NCI-H69 (cell line): ENCODE measurements at regions not wholly inside any gene's neighbourhood (a gene's known extent, or its start where the extent isn't known, plus 50 kb on each side); places are given as distances from the start of the nearest gene placed in this dataset.

ENCODE experiments used
- DNase-seq: peaks from one replicate; lab custom pipeline; 2025; lab: John Stamatoyannopoulos, UW

DNA sequence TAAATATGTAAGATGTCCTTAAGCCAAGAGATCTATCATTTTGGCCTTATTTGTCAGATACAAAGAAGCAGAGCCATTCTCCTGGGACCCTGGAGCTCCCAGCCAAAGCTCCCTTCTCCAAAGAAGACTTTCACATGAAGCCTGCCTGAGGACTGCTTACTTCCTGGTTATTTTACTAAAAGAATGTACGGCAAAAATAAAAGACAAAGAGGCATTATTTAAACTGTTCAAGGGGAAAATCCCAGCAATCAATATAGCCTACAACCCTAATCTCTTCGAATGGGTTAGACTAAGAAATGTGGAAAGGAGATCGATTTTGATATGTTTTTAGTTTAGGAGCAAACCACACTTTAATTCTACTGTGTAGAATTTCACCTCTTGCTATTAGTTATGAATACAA lies 237.9 kb upstream of the CTBP2 start:
- no peak for DNase-seq

DNA sequence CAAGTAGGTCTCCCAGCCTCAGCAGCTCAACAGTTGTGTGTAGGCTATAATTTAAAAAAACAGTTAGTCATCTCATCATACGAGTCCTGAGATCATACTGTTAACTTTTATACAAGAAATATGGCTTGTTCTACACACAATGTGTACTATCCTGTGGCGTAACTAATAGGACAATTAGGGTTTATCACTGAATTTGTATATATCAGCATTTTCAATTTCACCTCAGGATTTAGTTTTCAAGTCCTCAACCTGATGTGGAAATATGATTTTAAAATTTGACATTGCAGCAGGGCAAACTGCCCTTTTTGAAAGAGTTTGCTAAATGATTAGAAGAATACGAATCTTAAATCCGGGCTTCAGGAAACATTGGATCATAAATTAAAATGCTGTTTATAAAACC lies 237.2 kb upstream of the CTBP2 start:
- no peak for DNase-seq

GRCh38 chr10:125396676-125397075 lies 236.3 kb upstream of the CTBP2 start:
- DNase-seq, result no peak

- no peak for DNase-seq
Observed at GRCh38 chr10:125392609-125393008, 232.2 kb upstream of the CTBP2 start.

GRCh38 chr10:125392154-125392553 lies 231.8 kb upstream of the CTBP2 start:
- DNase-seq, result no peak

GRCh38 chr10:125389648-125390047 lies 229.3 kb upstream of the CTBP2 start:
- no peak for DNase-seq

DNA sequence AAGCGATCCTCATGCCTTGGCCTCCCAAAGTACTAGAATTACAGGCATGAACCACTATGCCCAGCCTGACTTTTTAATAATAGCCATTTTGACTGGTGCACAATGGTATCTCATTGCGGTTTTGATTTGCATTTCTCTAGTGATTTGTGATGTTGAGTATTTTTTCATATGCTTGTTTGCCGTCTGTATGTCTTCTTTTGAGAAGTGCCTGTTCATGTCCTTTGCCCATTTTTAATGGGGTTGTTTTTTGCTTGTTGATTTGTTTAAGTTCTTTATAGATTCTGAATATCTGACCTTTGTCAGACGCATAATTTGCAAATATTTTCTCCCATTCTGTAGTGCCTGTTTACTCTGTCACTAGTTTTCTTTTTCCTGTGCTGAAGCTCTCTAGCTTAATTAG lies 219.2 kb upstream of the CTBP2 start:
- no peak for DNase-seq

GRCh38 chr10:125377368-125377767 lies 217.0 kb upstream of the CTBP2 start:
- no peak for DNase-seq

GRCh38 chr10:125375210-125375609 lies 214.8 kb upstream of the CTBP2 start:
- no peak for DNase-seq

DNA sequence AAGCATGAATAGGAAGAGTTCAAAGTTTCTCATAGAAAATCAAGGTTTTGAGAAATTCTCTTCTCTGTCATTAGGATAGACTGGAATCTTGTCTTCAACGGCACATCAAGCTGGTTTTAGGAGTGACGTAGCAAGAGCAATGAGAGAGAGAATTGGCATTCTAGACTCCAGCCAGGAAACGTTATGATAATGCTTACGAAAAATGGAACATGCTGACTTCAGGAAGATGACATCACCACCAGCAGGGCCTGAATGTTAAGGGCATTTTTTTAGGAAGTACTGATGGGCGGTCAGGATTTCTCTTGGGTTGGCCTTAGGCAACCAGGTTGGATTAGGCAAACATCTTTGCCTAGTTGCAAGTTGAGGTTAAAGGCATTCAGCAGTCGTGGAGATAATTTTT lies 213.2 kb upstream of the CTBP2 start:
- DNase-seq, result no peak

DNA sequence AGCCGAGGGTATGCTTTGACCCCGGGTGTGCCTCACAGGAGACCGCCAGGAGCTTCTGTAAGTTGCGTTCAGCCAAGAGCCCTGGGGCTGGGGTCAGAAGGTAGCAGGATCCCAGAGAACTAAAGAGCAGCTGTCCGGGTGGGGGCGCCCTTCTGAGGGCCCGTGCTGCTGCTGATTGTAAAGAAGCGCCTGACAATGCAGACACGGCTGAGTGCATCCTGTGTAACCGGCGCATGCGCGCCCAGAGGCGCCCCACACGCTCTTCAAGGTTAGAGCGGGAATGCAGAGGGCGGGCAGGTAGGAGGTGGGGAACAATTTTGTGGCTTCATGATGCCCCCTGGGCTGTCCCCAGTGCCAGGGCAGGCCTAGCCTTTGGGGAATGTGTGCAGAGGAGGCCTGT lies 210.2 kb upstream of the CTBP2 start:
- no peak for DNase-seq

GRCh38 chr10:125369382-125370326 lies 209.3 kb upstream of the CTBP2 start:
- DNase-seq, result no peak

GRCh38 chr10:125368146-125368545 lies 207.8 kb upstream of the CTBP2 start:
- no peak for DNase-seq

DNA sequence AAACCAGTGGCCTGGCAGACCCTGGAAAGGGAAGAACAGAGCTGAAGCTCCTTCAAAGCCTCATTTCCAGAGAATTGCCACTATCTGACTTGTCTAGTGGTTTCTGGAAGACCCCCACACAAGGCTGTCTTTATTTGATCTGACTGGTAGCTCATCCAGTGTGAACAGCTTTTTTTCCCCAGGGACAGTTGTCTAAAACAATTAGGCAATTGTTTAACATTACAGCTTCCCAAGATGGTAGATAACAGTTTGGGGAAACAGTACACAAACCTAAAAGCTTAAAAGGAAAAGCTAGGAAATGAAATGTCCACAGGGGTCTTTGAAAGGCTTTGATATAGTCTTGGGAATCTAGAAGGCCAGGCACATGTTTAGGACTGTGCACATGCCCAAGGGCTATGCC lies 203.4 kb upstream of the CTBP2 start:
- no peak for DNase-seq

- DNase-seq, result no peak
Observed at GRCh38 chr10:125362950-125363349, 202.6 kb upstream of the CTBP2 start.

DNA sequence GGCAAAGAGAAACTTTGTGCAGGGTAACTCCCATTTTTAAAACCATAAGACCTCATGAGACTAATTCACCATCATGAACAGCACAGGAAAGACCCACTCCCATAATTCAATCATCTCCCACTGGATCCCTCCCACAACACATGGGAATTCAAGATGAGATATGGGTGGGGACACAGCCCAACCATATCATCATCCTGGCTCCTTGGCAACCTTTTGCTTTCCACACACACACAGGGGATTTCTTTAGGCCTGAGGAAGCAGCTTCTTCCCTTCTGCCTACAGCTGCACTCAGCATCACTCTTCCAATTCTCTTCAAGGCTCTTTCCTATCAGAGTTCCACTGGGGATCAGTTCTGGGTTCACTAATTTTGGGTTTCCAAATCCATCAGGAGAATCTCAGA lies 199.0 kb upstream of the CTBP2 start:
- no peak for DNase-seq

DNA sequence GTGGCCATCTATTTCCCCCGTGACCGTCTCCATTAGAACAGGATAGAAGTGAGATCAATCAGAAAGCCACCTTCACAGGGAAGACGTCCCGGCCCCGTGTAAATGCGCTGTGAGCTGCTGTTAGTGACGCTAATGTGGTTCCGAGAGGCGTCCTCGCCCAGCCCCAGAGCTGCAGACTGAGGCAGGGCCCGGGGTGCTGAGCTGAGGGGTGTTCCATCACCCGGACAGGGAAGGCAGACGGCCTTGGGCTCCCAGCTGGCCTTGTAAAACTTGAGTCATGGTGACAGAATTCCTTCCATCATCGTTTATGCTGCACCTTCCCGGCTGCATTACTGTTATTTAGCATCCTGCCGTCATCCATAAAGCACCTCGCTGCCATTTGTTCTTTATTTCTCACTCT lies 195.3 kb upstream of the CTBP2 start:
- no peak for DNase-seq

DNA sequence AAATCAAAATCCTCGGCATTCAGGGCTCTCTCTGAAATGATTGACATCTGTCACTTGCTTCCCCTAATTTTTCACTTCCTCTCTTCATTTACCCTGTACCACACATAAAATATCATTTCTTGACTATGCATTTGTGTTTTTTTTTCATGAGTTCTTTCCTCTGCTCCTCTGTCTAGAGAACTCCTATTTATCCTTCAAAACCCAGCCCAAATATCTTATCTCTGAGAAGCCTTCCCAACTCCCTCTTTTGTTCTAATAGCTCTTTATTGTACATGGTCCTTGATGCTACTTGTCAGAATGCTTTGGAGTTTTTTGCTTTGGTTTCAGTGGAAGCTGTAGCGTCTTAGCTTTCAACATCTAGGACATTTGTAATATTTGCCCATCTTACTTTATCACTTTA lies 190.2 kb upstream of the CTBP2 start:
- DNase-seq, result no peak

GRCh38 chr10:125348536-125348935 lies 188.2 kb upstream of the CTBP2 start:
- DNase-seq, result no peak

DNA sequence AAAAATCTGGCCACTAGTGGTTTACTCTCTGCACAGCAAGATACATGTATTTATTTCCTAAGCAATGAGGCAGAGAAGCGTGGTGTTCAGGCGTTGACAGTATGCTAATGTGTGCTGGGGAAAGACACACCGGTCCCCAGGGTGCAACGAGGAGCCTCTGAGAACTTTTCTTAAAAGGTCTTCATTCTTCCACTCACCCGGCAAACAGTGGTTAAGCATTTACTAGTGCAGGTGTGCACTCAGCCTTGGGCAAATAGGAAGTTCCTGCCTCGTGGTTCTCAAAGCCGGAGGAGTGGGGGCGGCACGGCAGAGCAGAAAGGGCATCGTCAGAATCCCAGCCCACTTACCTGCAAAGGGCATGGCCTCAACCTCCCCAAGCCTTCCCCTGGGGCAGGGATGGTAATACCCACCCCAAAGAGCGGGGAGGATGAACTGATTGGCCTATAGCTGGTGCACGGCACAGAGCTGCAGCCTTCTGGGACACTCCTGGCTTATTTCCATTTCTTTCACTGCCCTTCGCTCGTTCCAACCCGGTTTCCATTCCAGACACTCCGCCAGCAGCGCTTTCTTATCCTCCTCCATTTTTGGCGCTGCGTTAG lies 184.3 kb upstream of the CTBP2 start:
- no peak for DNase-seq

DNA sequence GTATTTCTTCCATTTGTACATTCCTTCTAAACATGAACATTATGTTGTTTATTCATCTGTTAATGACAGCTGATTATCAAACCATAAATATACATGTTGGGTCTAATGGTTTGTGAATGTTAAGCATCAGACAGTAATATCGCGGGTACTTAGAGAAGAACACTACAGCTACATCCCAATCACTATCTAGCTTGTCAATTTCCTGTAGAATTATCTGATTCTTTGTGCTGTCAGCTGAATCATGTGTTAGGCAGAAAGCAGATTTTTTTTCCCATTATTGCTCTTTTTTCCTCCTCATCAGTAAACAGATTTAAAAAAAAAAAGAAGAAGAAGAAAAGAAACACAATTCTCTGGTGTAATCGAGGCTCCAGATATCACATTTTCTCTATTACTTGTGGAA lies 183.6 kb upstream of the CTBP2 start:
- DNase-seq, result no peak

- peak; percentile 3 for DNase-seq
Observed at GRCh38 chr10:125343118-125343925, 183.0 kb upstream of the CTBP2 start.

DNA sequence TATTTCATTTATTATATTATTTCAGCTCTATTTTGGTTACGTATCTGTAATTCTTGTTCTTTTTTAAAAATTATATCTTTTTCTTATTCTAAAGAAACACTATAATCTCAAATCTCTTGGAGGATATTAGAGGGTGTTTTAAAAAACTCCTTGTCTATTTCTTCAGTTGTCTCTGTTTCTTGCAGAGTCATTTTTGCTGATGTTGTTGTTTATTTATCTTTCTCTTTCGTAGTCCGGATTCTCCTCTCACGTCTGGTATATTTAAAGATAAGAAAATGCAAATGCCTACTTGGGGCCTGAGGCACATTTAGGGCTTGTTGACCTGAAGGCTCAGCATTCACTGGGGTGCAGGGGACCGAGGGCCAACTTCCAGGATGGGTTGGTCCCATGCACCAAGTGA lies 181.2 kb upstream of the CTBP2 start:
- DNase-seq, result no peak
